ENCODE measurements at regions not wholly inside any gene's neighbourhood (a gene's known extent, or its start where the extent isn't known, plus 50 kb on each side); places are given as distances from the start of the nearest gene placed in this dataset.

- Histone ChIP-seq H3K4me3 (ENCODE audit: low read depth, low read length) (no peak overlapping the region), H3K36me3 (ENCODE audit: control insufficient read depth in 2 of 2, insufficient read depth in 1 of 2, low read length in 2 of 2) (no peaks in the 10 kb centered on the region), H3K4me1 (ENCODE audit: control insufficient read depth, insufficient read depth, low read length) (no peaks in the 10 kb centered on the region), H3K27ac (ENCODE audit: extremely low read depth, low read depth, low read length) (no peak overlapping the region), H3K9me3 (ENCODE audit: control insufficient read depth, insufficient read depth, low read depth, low read length) (no peaks in the 10 kb centered on the region)
- CTCF ChIA-PET = no interaction called here
- POLR2A ChIA-PET = no interaction called here
- TF ChIP-seq PRDM10 (tag by site-specific recombination; IDR thresholded peaks at IDR 0.05) (no peak), ZNF791 (tag by site-specific recombination; IDR thresholded peaks at IDR 0.05) (no peak), ZNF121 (tag by site-specific recombination; IDR thresholded peaks at IDR 0.05) (no peak), ZFHX2 (tag by site-specific recombination; conservative IDR thresholded peaks at IDR 0.05) (no peak), ZNF660 (tag by site-specific recombination; IDR thresholded peaks at IDR 0.05) (no peak), ZNF23 (tag by site-specific recombination; IDR thresholded peaks at IDR 0.05; ENCODE audit: borderline replicate concordance) (no peak), ZNF223 (tag by site-specific recombination; IDR thresholded peaks at IDR 0.05) (no peak), ZNF18 (tag by site-specific recombination; IDR thresholded peaks at IDR 0.05) (no peak), ZNF175 (tag by site-specific recombination; IDR thresholded peaks at IDR 0.05) (no peak), ZNF140 (tag by site-specific recombination; IDR thresholded peaks at IDR 0.05) (no peak), PRDM6 (tag by site-specific recombination; IDR thresholded peaks at IDR 0.05) (no peak), ZNF169 (tag by site-specific recombination; IDR thresholded peaks at IDR 0.05) (no peak), ZSCAN5A (tag by site-specific recombination; IDR thresholded peaks at IDR 0.05) (no peak), RBAK (tag by site-specific recombination; IDR thresholded peaks at IDR 0.05) (no peak), ZNF133 (tag by site-specific recombination; IDR thresholded peaks at IDR 0.05) (no peak)
These were observed 73.0 kb downstream of the SERPINA3 start for GRCh38 chr14:94685166-94685581.

- H3K4me1 ChIP-seq (ENCODE audit: control insufficient read depth, insufficient read depth, low read length) = no peaks in the 10 kb centered on the region
- TF ChIP-seq ZNF701 (tag by site-specific recombination; IDR thresholded peaks at IDR 0.05) (no peak), PRDM10 (tag by site-specific recombination; IDR thresholded peaks at IDR 0.05) (no peak), ZNF138 (tag by site-specific recombination; IDR thresholded peaks at IDR 0.05; ENCODE audit: borderline replicate concordance) (no peak), ZNF600 (tag by site-specific recombination; IDR thresholded peaks at IDR 0.05) (no peak), ZBTB48 (tag by site-specific recombination; IDR thresholded peaks at IDR 0.05) (no peak)
- ChIA-PET CTCF (interaction anchor here (0.6 to 0.7 kb wide), 3 partner anchors 130 to 761 kb away, joined by 3 read pairs; no protein-coding TSS in a partner anchor), POLR2A (no interaction called here)
- no peak overlapping the region for H3K27ac ChIP-seq (ENCODE audit: extremely low read depth, low read depth, low read length)
- H3K9me3 ChIP-seq (ENCODE audit: control insufficient read depth, insufficient read depth, low read depth, low read length) = no peaks in the 10 kb centered on the region
- H3K36me3 ChIP-seq (ENCODE audit: control insufficient read depth in 2 of 2, insufficient read depth in 1 of 2, low read length in 2 of 2) = no peaks in the 10 kb centered on the region
- no peak overlapping the region for H3K4me3 ChIP-seq (ENCODE audit: low read depth, low read length)
These were observed 70.5 kb downstream of the SERPINA3 start for GRCh38 chr14:94682736-94683135.

Data from HEK293 (cell line).